BJ (cell line): ENCODE measurements at regions not wholly inside any gene's neighbourhood (a gene's known extent, or its start where the extent isn't known, plus 50 kb on each side); places are given as distances from the start of the nearest gene placed in this dataset.
A peak's percentile ranks its signal among the peaks of the same experiment; 100 is the strongest.
"Not testable (repeated sequence)": the region's sequence is repeated elsewhere in the genome, so short reads cannot be mapped to it uniquely, and the experiment has no call there.

Experiments used
- CTCF ChIA-PET: fragments of 350-600 bp; formaldehyde crosslinking; extraction: SDS; loops from one replicate; lab custom pipeline; 2021; ENCODE audit warnings: antibody characterized with exemption, inconsistent platforms; lab: Yijun Ruan, JAX
- POLR2A ChIA-PET: fragments of 300-600 bp; sonication (Branson Sonifier 250); formaldehyde crosslinking; extraction: SDS; loops from one replicate; lab custom pipeline; 2021; ENCODE audit warnings: antibody characterized with exemption; lab: Charles Lee
- DNase-seq: peaks from one replicate; pipeline ENCODE4 v3.0.0-alpha.2; 2011; ENCODE audit warnings: low read depth
- H3K27me3 ChIP-seq: 2 replicates; pipeline ENCODE4 v1.6.0; 2011; ENCODE audit warnings: low read length; ENCODE audit not compliant: control insufficient read depth, insufficient read depth
- H3K36me3 ChIP-seq: 2 replicates; pipeline ENCODE4 v1.5.1; 2011; ENCODE audit warnings: low read length; ENCODE audit not compliant: control insufficient read depth, insufficient read depth
- H3K4me3 ChIP-seq: 2 replicates; pipeline ENCODE4 v1.5.1; 2011; ENCODE audit warnings: low read depth, mild to moderate bottlenecking, control low read depth, low read length
- TF ChIP-seq, protein P1 (sequence below): IDR thresholded peaks from 2 replicates; pipeline ENCODE4 v1.5.1; 2011; ENCODE audit warnings: low read depth, mild to moderate bottlenecking, control low read depth, inconsistent platforms, low read length, moderate library complexity; ENCODE audit not compliant: insufficient read depth

- TF ChIP-seq, protein P1, sequence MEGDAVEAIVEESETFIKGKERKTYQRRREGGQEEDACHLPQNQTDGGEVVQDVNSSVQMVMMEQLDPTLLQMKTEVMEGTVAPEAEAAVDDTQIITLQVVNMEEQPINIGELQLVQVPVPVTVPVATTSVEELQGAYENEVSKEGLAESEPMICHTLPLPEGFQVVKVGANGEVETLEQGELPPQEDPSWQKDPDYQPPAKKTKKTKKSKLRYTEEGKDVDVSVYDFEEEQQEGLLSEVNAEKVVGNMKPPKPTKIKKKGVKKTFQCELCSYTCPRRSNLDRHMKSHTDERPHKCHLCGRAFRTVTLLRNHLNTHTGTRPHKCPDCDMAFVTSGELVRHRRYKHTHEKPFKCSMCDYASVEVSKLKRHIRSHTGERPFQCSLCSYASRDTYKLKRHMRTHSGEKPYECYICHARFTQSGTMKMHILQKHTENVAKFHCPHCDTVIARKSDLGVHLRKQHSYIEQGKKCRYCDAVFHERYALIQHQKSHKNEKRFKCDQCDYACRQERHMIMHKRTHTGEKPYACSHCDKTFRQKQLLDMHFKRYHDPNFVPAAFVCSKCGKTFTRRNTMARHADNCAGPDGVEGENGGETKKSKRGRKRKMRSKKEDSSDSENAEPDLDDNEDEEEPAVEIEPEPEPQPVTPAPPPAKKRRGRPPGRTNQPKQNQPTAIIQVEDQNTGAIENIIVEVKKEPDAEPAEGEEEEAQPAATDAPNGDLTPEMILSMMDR = no peak
- CTCF ChIA-PET = no interaction called here
- DNase-seq = no peak
- POLR2A ChIA-PET = no interaction called here
- Histone ChIP-seq H3K27me3 (no peaks in the 10 kb centered on the region; the same call in 1 of the 2 replicates), H3K36me3 (no peaks in the 10 kb centered on the region), H3K4me3 (no peak overlapping the region)
Observed at GRCh38 chr16:29321585-29321984, 84.9 kb downstream of the NPIPB11 start.

GRCh38 chr16:29321000-29321393 lies 85.5 kb downstream of the NPIPB11 start:
- no peaks in the 10 kb centered on the region; the same call in none of the 2 replicates for H3K27me3 ChIP-seq
- POLR2A ChIA-PET = no interaction called here
- CTCF ChIA-PET = no interaction called here
- H3K4me3 ChIP-seq = no peak overlapping the region
- TF ChIP-seq, protein P1 = no peak
- DNase-seq = no peak
- no peaks in the 10 kb centered on the region for H3K36me3 ChIP-seq

DNA sequence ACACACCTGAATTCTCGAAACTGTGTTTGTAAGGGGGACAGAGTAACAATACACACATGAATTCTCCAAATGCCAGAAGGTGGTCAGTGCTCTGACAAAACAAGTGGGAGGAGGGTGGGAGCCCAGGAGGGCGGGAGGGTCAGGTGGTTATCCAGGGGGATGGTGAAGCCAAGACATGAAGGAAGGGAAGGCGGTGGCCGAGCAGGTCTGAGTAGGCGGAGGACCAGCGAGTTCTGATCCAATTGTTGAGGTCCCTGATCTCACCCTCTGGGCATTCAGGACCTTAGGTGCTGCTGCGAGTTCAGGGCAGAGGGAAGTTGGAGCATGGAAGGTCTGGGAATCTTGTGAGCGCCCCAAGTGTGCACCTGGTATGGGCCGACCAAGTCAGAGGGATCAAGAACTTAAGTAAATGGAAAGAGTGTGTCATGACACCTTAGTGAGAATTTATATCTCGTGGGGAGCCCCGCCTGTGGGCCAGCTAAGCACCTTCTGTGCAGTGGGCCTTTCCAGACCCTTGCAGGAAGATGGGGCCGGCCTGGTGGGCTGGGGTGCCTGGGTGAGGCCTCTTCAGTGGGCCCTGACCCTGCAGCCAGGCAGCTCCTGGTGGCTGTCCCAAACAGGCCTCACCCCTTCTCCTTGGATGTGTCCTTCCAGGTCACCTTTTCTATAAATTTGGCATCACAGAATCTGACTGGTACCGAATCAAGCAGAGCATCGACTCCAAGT lies 86.1 kb downstream of the NPIPB11 start:
- TF ChIP-seq, protein P1 = no peak
- Histone ChIP-seq H3K27me3 (no peaks in the 10 kb centered on the region; the same call in none of the 2 replicates), H3K4me3 (no peak overlapping the region), H3K36me3 (no peaks in the 10 kb centered on the region)
- POLR2A ChIA-PET = no interaction called here
- DNase-seq = no peak
- CTCF ChIA-PET = no interaction called here

DNA sequence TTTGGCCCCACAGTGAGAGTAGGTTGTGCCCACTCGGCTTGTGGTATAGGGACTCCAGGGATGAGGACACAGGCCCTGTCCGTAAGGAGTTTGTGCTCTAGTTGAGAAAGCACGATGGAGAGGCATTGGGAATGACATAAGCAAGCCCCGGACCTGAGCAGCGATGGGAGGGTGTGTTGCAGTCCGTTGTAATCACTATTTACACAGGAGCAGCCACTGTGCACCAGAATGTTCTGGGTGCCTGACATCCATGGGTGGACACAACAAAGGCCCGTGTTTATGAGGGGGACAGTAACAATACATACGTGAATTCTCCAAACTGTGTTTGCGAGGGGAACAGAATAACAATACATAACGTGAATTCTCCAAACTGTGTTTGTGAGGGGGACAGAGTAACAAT lies 86.8 kb downstream of the NPIPB11 start:
- TF ChIP-seq, protein P1 = no peak
- no peaks in the 10 kb centered on the region; the same call in none of the 2 replicates for H3K27me3 ChIP-seq
- CTCF ChIA-PET = no interaction called here
- no peaks in the 10 kb centered on the region for H3K36me3 ChIP-seq
- no peak overlapping the region for H3K4me3 ChIP-seq
- no peak for DNase-seq
- POLR2A ChIA-PET = no interaction called here

DNA sequence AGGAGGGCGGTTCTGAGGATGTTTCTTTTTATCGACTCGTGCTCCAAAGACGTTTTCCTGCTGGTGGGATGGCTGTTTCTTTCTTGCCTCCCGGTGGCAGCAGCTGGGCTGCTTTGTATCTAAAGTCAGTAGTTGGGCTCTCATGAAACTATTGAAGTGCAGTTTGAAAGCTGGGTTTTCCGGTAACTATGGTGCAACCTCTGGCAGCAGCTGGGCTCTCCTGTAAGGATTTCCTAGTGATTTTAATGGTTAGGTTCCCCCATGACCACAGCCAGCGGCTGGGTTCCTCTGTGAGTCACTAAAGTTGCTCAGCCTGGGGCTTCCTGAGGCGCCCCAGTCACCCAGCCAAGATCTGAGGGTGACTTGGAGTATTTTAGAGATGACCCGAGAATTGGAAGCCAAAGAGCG lies 87.9 kb downstream of the NPIPB11 start:
- H3K36me3 ChIP-seq, CTCF ChIA-PET, POLR2A ChIA-PET, H3K27me3 ChIP-seq, H3K4me3 ChIP-seq, DNase-seq: not testable (repeated sequence)

- Histone ChIP-seq H3K27me3 (no peaks in the 10 kb centered on the region; the same call in none of the 2 replicates), H3K36me3 (no peaks in the 10 kb centered on the region), H3K4me3 (no peak overlapping the region)
- ChIA-PET CTCF (no interaction called here), POLR2A (no interaction called here)
- no peak for DNase-seq
- TF ChIP-seq, protein P1 = peak; percentile 31; the same call in 1 of the 2 replicates
Observed at GRCh38 chr16:29318037-29318436, 88.5 kb downstream of the NPIPB11 start.
